Mesothelial cell of epicardium (in vitro differentiated cells): ENCODE measurements at regions not wholly inside any gene's neighbourhood (a gene's known extent, or its start where the extent isn't known, plus 50 kb on each side); places are given as distances from the start of the nearest gene placed in this dataset.
A peak's percentile ranks its signal among the peaks of the same experiment; 100 is the strongest.

Experiments
- DNase-seq, 2 experiments: peaks; one replicate each; pipeline ENCODE4 v3.0.0; 2021; ENCODE audit warnings: low spot score in 2 of 2; ENCODE audit not compliant: unreplicated experiment in 2 of 2
- H3K27ac Mint-ChIP-seq: 2 replicates; pipeline ENCODE4 v1.8.0; 2021; ENCODE audit warnings: mixed read lengths
- H3K27me3 Mint-ChIP-seq: 2 replicates; pipeline ENCODE4 v1.8.0; 2021; ENCODE audit warnings: low read depth, mixed read lengths
- H3K36me3 Mint-ChIP-seq: 2 replicates; pipeline ENCODE4 v1.8.0; 2021; ENCODE audit warnings: mixed read lengths
- H3K4me1 Mint-ChIP-seq: 2 replicates; pipeline ENCODE4 v1.8.0; 2021; ENCODE audit warnings: mixed read lengths
- H3K4me3 Mint-ChIP-seq: 2 replicates; pipeline ENCODE4 v1.8.0; 2021; ENCODE audit warnings: mild to moderate bottlenecking, moderate library complexity, mixed read lengths
- H3K9me3 Mint-ChIP-seq: 2 replicates; pipeline ENCODE4 v1.8.0; 2021; ENCODE audit warnings: mixed read lengths
- CTCF ChIP-seq: fragments of 200-600 bp; sonication (generic); IDR thresholded peaks from one replicate; pipeline ENCODE4 v1.5.0; 2021; ENCODE audit warnings: antibody characterized with exemption; ENCODE audit not compliant: unreplicated experiment

GRCh38 chr14:83041224-83041623 lies 1507.6 kb upstream of the SEL1L start:
- Mint-ChIP-seq H3K36me3 (peaks cover 6% of the 10 kb centered on the region), H3K4me1 (no peaks in the 10 kb centered on the region), H3K27ac (no peak overlapping the region), H3K27me3 (no peaks in the 10 kb centered on the region), H3K4me3 (no peak overlapping the region), H3K9me3 (peaks cover 8% of the 10 kb centered on the region)
- DNase-seq = no peak
- no peak for TF ChIP-seq CTCF

GRCh38 chr14:83042858-83043257 lies 1509.2 kb upstream of the SEL1L start:
- no peaks in the 10 kb centered on the region for H3K27me3 Mint-ChIP-seq
- DNase-seq = no peak
- H3K27ac Mint-ChIP-seq = no peak overlapping the region
- H3K36me3 Mint-ChIP-seq = peaks cover 6% of the 10 kb centered on the region
- no peak for TF ChIP-seq CTCF
- H3K4me1 Mint-ChIP-seq = peaks cover 11% of the 10 kb centered on the region
- peaks cover 12% of the 10 kb centered on the region for H3K9me3 Mint-ChIP-seq
- H3K4me3 Mint-ChIP-seq = no peak overlapping the region

GRCh38 chr14:83044001-83044400 lies 1510.3 kb upstream of the SEL1L start:
- TF ChIP-seq CTCF = no peak
- H3K36me3 Mint-ChIP-seq = peaks cover 6% of the 10 kb centered on the region
- H3K9me3 Mint-ChIP-seq = peaks cover 12% of the 10 kb centered on the region
- no peaks in the 10 kb centered on the region for H3K27me3 Mint-ChIP-seq
- no peak overlapping the region for H3K4me3 Mint-ChIP-seq
- H3K27ac Mint-ChIP-seq = no peak overlapping the region
- peaks cover 11% of the 10 kb centered on the region for H3K4me1 Mint-ChIP-seq
- no peak for DNase-seq

GRCh38 chr14:83047059-83047830 lies 1513.6 kb upstream of the SEL1L start:
- Mint-ChIP-seq H3K27ac (peak overlapping the region; percentile 56), H3K9me3 (peaks cover 12% of the 10 kb centered on the region), H3K27me3 (no peaks in the 10 kb centered on the region), H3K36me3 (peaks cover 6% of the 10 kb centered on the region), H3K4me3 (no peak overlapping the region), H3K4me1 (peaks cover 11% of the 10 kb centered on the region)
- no peak for TF ChIP-seq CTCF
- DNase-seq = no peak

- no peak for DNase-seq
- no peaks in the 10 kb centered on the region for H3K27me3 Mint-ChIP-seq
- no peak for TF ChIP-seq CTCF
- no peaks in the 10 kb centered on the region for H3K36me3 Mint-ChIP-seq
- H3K27ac Mint-ChIP-seq = no peak overlapping the region
- no peaks in the 10 kb centered on the region for H3K4me1 Mint-ChIP-seq
- H3K4me3 Mint-ChIP-seq = no peak overlapping the region
- no peaks in the 10 kb centered on the region for H3K9me3 Mint-ChIP-seq
Observed at GRCh38 chr14:83053022-83053710, 1519.5 kb upstream of the SEL1L start.
